Heart left ventricle (tissue), 13 donors: ENCODE measurements at regions not wholly inside any gene's neighbourhood (a gene's known extent, or its start where the extent isn't known, plus 50 kb on each side); places are given as distances from the start of the nearest gene placed in this dataset.

Source experiments
- POLR2A ChIP-seq, 2 donors: fragments of 450-650 bp; IDR thresholded peaks; one replicate each; pipeline ENCODE4 v1.6.1; 2017; ENCODE audit warnings: antibody characterized with exemption in 2 of 2, mild to moderate bottlenecking in 2 of 2, moderate library complexity in 2 of 2
- TF ChIP-seq, protein P1 (sequence below), 12 donors: fragments of 200-600 bp; sonication (generic) in 4 of 12; IDR thresholded peaks; one replicate each; pipeline versions ENCODE4 v1.5.0 to v1.8.0; 2018 to 2022; ENCODE audit warnings: antibody characterized with exemption in 12 of 12, mild to moderate bottlenecking in 5 of 12
- donor health status: ischemic (EF 13 %, LVEDD 7.1; RV severe dilation, severe dysfunction).
- donor health status: DM: no; HTN: yes; CAD: no.
- donor health status: DM: no; HTN: no; CAD: no.
- donor health status: ischemic (EF 25% LVEDD 6.9; RV normal size, moderate dysfunction).
- donor health status: ischemic (EF 25% LVEDD 5.7; RV mildly dilated, moderate dysfunction).
- donor health status: ischemic (EF 35%, LVEDD 5.7; RV mildly dilated, moderate dysfunction).
- donor health status: nonischemic (EF 11% LVEDD 7.7; RV severe dilation, severe dysfunction).
- donor health status: DM: yes; HTN: yes; CAD: no.
- donor health status: PGD.
- donor health status: ischemic (EF 29% LVEDD 5.4; RV normal size, mild dysfunction).
- donor health status: nonischemic (EF 23%, LVEDD 6.1; RV moderate dilation, normal function).

DNA sequence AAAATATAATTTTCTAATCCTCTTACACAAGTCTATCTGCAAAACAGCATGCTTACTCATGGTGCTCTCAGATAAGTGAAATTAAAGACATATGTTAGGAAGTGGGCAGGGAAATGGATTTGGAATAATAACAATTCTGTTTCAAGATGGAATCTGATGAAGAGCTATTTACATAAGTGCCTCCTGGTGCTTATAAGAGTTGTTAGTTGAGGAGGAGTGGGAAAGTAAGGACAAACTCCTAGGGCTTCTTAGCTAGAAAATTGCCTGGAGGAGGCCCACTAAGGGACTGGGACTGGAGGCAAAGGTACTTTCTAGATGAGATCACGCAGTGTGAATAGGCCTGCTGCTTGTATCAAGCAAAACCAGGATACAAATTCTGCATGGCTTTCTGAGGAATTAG lies 939.8 kb downstream of the GLUD2 start:
- TF ChIP-seq, protein P1, sequence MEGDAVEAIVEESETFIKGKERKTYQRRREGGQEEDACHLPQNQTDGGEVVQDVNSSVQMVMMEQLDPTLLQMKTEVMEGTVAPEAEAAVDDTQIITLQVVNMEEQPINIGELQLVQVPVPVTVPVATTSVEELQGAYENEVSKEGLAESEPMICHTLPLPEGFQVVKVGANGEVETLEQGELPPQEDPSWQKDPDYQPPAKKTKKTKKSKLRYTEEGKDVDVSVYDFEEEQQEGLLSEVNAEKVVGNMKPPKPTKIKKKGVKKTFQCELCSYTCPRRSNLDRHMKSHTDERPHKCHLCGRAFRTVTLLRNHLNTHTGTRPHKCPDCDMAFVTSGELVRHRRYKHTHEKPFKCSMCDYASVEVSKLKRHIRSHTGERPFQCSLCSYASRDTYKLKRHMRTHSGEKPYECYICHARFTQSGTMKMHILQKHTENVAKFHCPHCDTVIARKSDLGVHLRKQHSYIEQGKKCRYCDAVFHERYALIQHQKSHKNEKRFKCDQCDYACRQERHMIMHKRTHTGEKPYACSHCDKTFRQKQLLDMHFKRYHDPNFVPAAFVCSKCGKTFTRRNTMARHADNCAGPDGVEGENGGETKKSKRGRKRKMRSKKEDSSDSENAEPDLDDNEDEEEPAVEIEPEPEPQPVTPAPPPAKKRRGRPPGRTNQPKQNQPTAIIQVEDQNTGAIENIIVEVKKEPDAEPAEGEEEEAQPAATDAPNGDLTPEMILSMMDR (IDR thresholded peaks at IDR 0.05), result no peak
- TF ChIP-seq POLR2A (IDR thresholded peaks at IDR 0.05), result no peak
